ENCODE measurements at regions not wholly inside any gene's neighbourhood (a gene's known extent, or its start where the extent isn't known, plus 50 kb on each side); places are given as distances from the start of the nearest gene placed in this dataset.

GRCh38 chr4:181578911-181579310 is 664.3 kb upstream of the TENM3 start:
- no peak for DNase-seq (ENCODE audit: low read depth)

GRCh38 chr4:181579486-181579885 is 663.7 kb upstream of the TENM3 start:
- DNase-seq (ENCODE audit: low read depth): no peak

DNA sequence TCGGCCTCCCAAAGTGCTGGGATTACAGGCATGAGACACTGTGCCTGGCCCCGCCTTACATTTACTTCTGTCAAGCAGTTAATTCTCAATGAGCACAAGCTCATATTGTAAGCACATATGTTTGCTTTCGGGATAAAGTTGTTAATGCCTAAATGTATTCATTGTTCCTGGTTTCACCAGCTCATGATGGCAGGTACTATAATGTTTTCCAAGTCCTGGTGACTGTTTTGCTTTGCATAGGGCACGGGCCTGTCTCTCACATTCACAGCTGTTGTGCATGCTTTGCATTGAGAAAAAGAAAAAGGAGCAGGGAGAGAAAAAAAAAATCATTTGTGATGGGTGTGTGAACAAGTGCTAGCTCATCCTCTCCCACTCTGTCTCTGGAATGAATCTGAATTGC is 661.2 kb upstream of the TENM3 start:
- no peak for DNase-seq (ENCODE audit: low read depth)

- DNase-seq (ENCODE audit: low read depth): no peak
Observed at GRCh38 chr4:181582595-181582994, 660.6 kb upstream of the TENM3 start.

DNA sequence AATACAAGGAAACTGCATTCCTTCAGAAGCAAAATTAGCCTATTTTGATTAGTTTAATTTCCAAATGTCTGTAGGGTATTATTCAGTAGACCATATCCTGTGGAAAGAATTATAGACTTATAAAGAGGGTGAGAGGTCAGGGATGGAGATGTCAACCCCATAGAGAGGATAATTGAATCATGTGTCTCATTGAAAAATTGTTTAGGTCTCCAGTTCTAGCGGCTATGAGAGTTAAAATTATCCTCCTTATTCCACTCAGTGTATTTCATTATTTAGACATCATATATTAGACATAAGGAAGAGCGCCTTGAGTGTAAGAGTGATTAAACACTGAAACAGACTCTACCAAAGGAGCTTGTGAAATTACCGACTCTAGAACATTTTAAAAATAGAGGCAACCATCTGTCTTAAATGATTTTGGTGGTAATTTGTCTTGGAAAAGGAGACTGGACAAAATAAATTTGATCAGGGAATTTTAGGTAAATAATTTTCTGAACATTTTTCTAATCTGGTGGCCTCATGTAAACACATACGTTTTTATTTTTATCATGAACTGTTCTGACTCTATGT is 654.4 kb upstream of the TENM3 start:
- DNase-seq (ENCODE audit: low read depth): no peak

DNA sequence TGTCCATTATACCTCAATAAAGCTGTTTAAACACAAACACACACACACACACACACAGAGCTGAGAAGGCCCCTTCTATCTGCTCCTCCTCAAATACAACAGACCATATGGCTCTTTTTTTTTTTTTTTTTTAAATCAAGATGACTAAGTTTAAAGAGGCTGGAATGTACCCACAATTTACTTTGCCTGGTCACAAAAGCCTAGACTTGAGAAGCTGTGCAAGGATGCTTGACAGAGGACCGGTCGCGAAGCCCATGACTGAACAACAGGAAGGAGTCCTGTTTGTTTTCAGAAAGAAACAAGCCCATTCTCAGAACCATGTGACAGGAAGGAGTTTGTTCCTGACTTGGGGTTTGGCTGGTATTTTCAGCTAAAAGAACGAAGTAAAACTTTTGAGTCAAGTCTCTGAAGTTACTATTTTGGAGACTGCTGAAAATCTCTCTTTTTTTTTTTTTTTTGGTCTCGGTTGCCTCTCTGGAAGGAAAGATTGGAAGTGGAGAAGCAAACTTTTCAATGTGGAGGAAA is 650.9 kb upstream of the TENM3 start:
- DNase-seq (ENCODE audit: low read depth): no peak

- DNase-seq (ENCODE audit: low read depth): no peak
Observed at GRCh38 chr4:181593703-181594102, 649.5 kb upstream of the TENM3 start.

GRCh38 chr4:181594188-181594587 is 649.0 kb upstream of the TENM3 start:
- no peak for DNase-seq (ENCODE audit: low read depth)

- DNase-seq (ENCODE audit: low read depth): no peak
Observed at GRCh38 chr4:181595716-181596115, 647.5 kb upstream of the TENM3 start.

DNA sequence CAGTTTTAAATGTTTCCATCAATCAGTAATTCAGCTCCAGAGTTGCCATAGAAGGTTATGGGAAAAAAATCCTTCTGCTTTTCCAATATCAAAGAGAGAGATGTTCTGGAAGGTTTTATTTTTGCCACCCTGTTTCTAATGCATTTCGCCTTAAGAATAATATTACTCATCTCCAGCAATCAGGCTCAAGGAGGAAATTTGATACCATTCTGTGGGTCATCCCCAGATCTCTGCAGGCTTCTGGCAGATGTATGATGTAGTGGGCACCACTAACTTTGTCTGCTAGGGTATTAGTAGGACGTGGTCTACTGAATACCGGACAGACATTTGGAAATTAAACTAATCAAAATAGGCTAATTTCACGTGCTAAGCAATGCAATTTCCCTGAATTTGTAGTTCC is 645.4 kb upstream of the TENM3 start:
- DNase-seq (ENCODE audit: low read depth): no peak

DNA sequence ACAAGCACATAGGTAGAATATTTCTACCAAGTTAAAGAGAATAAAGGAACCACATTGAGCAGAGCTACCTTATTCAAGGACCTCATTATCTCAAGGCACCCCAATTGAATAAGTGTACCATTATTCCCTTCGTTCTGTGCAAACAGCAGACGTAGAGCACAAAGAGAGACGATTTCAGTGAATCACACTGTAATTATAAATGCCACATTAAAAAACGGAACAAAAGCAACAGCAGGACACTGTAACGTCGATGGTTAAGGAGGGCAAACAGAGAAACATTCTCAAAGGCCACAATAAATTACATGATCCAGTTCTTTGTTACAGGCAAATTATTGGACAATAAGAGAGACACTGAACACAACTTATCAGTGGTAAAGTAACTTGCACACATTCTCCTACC is 644.1 kb upstream of the TENM3 start:
- no peak for DNase-seq (ENCODE audit: low read depth)

- no peak for DNase-seq (ENCODE audit: low read depth)
Observed at GRCh38 chr4:181601103-181601502, 642.1 kb upstream of the TENM3 start.

DNA sequence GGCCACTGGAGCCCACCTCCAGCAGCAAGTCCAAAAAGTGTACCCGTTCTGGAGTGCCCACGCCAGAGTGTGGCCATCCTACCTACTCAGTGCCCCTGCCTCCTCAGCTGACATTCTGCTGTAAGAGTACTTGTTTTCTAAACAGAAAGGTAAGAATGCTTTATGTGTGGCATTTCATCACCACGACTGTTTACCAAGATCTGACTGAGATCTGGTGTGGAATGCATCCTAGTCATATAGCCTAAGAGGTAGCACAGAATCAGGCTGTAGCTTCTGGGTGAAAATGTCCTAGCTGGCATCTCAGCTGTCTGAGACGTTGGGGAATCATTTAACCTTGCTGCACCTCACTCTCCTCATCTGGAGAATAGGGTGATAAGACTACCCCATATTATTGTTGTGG is 638.7 kb upstream of the TENM3 start:
- no peak for DNase-seq (ENCODE audit: low read depth)

DNA sequence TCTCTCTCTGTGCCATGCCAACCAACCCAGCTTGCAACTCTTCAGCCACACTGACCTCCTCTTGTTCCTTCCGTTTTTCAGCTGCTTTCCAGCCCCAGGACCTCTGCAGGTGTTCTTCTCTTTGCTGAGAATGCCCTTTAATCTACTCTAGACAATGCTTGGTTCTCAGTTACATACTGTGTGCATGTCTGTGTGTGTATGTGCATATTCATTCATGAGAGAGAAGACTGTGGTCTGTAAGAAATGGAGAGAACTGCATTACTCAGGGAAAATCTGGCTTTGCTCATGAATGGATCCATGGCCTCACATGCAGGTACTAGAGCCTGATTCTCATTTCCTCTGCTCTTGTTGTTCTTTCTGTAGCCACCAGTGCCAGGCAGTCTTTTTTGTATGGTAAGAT is 636.9 kb upstream of the TENM3 start:
- no peak for DNase-seq (ENCODE audit: low read depth)

DNA sequence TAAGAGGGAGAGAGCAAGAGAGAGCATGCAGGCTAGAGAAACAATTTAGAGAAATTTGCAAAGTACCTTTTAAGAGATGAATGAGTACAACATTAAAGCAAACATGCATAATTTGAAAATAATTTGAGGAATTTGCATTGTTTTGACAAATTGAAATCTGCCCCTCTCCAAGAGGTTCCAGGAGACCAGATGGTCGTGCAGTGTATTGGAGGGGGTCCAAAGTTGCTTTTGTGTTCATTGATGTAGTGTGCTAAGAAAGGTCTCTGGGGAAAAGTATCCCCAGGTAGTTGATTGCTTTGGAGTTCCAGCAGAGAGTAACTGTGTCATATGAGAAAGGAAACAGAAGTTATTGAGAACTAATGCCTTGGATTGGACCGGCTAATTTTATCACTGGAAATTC is 635.0 kb upstream of the TENM3 start:
- DNase-seq (ENCODE audit: low read depth): no peak

DNA sequence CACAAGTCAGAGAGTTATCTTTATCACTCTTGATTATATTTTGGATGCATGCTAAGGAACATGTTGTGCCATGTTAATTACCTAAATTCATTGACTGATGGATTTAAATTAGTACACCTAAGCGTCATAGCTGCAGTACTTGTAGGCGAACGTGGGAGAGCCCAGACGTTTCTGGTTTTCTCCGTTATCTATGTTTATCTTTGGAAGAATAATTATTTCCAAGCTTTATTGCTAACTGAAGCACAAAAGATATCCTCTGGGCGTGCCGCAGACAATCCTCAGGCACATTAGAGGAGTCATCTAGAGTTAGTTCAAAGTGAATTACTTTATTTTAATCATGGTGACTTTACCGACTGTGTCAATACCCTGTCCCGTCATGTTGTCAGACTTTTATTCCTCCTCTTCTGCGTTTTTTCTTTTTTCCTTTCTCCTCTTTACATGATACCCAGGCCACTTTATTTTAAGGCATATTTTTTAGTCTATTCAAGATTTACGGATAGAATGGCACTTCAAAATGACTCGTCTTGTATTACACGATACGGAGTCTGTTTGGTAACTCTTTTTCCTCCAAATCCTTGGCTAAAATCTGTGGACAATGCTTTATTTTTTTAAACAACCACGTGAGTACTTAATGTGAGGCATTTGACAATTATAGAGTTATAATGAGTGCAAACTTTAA is 632.0 kb upstream of the TENM3 start:
- no peak for DNase-seq (ENCODE audit: low read depth)

DNA sequence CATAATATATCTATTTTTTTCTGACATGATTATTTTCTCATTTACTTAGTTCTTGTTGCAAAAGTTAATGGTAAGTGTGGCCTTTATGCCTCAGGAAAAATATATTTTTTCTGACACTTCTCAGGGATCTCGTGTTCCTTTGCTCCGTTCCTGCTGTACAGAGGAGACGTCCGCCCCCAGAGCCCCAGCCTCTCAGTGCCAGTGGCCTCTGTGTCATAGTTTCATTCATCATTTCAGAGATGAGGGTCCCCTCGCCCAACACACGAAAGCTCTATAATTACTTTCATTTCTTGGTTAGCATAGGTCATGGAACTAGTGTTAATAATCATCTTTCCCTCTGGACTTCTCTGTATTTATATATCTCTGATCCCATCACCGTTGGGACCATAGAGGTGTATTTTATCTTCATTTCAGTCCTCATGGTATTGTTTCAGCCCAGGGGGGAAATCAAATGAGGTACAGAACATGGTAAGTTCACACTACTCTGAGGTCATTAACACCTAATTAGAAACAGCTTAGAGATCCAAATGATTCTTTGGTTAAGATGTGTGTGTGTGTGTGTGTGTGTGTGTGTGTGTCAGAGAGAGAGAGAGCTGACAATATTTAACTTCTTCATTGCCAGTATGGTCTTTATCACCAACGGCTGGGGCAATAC is 631.1 kb upstream of the TENM3 start:
- DNase-seq (ENCODE audit: low read depth): no peak

- DNase-seq (ENCODE audit: low read depth): no peak
Observed at GRCh38 chr4:181613200-181613599, 630.0 kb upstream of the TENM3 start.

DNA sequence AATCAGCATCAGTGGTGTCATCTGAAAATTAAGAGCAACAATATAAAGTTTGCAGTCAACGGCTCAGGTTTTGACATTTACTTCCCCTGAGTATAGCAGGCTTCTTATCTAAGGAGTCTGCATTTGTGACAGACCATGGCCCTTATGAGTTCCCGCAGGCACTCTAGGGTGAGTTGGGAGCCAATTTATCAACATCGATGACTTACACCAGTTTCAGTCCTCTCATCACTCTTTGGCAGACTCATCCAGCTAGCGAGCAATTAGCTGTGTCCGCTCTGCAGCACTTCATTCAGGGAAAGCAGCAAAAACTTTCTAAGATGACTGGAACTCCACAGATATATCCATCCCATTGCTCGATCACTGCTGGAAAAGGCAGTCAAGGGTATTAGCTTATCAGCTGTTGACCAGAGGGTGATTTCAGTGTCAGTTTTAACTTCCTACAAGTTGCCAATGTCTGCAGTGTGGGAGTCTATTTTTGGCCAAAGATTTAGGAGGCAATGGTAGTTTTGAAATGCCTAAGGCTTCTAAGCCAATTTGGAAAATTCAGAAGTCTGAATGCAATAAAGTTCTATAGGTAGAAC is 625.1 kb upstream of the TENM3 start:
- DNase-seq (ENCODE audit: low read depth): no peak

- no peak for DNase-seq (ENCODE audit: low read depth)
Observed at GRCh38 chr4:181618896-181619295, 624.3 kb upstream of the TENM3 start.

DNA sequence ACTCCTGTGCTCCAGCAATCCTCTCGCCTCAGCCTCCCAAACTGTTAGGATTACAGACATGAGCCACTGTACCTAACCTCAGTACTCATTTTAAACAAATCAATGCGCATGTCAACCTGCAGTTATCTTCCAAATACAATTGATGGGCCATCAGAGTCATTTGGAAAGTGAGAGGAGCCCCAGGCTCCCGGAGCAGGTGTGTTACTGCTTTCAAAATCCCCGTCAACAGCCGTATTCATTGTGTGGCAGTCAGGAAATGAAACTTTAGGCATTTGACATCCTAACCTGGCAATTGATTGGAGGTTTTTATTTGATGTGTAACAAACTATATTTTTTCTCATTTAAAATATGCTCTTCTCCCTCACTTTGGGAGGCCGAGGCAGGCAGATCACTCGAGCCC is 623.6 kb upstream of the TENM3 start:
- DNase-seq (ENCODE audit: low read depth): no peak

GRCh38 chr4:181637186-181638105 is 605.8 kb upstream of the TENM3 start:
- DNase-seq (ENCODE audit: low read depth): no peak

Measured in HS-5 (cell line).